IMR-90 (cell line): ENCODE measurements at regions not wholly inside any gene's neighbourhood (a gene's known extent, or its start where the extent isn't known, plus 50 kb on each side); places are given as distances from the start of the nearest gene placed in this dataset.

Experiments
- POLR2A ChIP-seq: IDR thresholded peaks from 2 replicates; pipeline ENCODE4 v1.6.1; 2012; ENCODE audit warnings: mild to moderate bottlenecking, low read depth, low read length
- RAD21 ChIP-seq: IDR thresholded peaks from 2 replicates; pipeline ENCODE4 v1.6.1; 2012; ENCODE audit warnings: low read length, improper control_type of control experiment
- RCOR1 ChIP-seq: IDR thresholded peaks from 2 replicates; pipeline ENCODE4 v1.6.1; 2012; ENCODE audit warnings: mild to moderate bottlenecking, low read length, improper control_type of control experiment; ENCODE audit not compliant: insufficient replicate concordance
- TF ChIP-seq, protein P1 (sequence below): conservative IDR thresholded peaks from 2 replicates; pipeline ENCODE4 v1.5.1; 2012; ENCODE audit warnings: mild to moderate bottlenecking, low read depth, low read length, improper control_type of control experiment
- TF ChIP-seq, protein P2 (sequence below): fragments of 150-350 bp; IDR thresholded peaks from 2 replicates; pipeline ENCODE4 v1.6.1; 2017; ENCODE audit warnings: mild to moderate bottlenecking, antibody characterized with exemption, low read length, low read depth

GRCh38 chr15:95142531-95142930, 911.2 kb downstream of the MCTP2 start:
- TF ChIP-seq, protein P1, sequence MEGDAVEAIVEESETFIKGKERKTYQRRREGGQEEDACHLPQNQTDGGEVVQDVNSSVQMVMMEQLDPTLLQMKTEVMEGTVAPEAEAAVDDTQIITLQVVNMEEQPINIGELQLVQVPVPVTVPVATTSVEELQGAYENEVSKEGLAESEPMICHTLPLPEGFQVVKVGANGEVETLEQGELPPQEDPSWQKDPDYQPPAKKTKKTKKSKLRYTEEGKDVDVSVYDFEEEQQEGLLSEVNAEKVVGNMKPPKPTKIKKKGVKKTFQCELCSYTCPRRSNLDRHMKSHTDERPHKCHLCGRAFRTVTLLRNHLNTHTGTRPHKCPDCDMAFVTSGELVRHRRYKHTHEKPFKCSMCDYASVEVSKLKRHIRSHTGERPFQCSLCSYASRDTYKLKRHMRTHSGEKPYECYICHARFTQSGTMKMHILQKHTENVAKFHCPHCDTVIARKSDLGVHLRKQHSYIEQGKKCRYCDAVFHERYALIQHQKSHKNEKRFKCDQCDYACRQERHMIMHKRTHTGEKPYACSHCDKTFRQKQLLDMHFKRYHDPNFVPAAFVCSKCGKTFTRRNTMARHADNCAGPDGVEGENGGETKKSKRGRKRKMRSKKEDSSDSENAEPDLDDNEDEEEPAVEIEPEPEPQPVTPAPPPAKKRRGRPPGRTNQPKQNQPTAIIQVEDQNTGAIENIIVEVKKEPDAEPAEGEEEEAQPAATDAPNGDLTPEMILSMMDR, result no peak
- TF ChIP-seq, protein P2, sequence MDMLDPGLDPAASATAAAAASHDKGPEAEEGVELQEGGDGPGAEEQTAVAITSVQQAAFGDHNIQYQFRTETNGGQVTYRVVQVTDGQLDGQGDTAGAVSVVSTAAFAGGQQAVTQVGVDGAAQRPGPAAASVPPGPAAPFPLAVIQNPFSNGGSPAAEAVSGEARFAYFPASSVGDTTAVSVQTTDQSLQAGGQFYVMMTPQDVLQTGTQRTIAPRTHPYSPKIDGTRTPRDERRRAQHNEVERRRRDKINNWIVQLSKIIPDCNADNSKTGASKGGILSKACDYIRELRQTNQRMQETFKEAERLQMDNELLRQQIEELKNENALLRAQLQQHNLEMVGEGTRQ, result no peak
- TF ChIP-seq POLR2A (no peak), RAD21 (no peak), RCOR1 (no peak)
